ENCODE measurements at regions not wholly inside any gene's neighbourhood (a gene's known extent, or its start where the extent isn't known, plus 50 kb on each side); places are given as distances from the start of the nearest gene placed in this dataset.
"Not testable (repeated sequence)": the region's sequence is repeated elsewhere in the genome, so short reads cannot be mapped to it uniquely, and the experiment has no call there.

GRCh38 chrX:35221391-35221790 is 278.8 kb downstream of the FAM47B start:
- H3K36me3 ChIP-seq; intact Hi-C loops (cut with DNase I; ENCODE audit: low total_unique reads); H3K9me3 ChIP-seq; H3K4me3 ChIP-seq; DNase-seq; H3K27ac ChIP-seq; H3K4me1 ChIP-seq; H3K27me3 ChIP-seq (replicated peaks in 1 of 7): not testable (repeated sequence)
- WGBS, 5 donors, result 79 to 88% (median 84%) methylated on average over 14 to 26 of the region's 26 CpGs

- Histone ChIP-seq H3K27ac (no peak overlapping the region), H3K4me3 (no peak overlapping the region), H3K27me3 (replicated peaks in 1 of 7) (peaks cover 0 to 4% (median 0%) of the 10 kb centered on the region in 7 donors), H3K9me3 (no peaks in the 10 kb centered on the region), H3K36me3 (no peaks in the 10 kb centered on the region), H3K4me1 (no peaks in the 10 kb centered on the region)
- 41 to 73% (median 61%) methylated on average over 1 to 3 of the region's 3 CpGs for WGBS, 5 donors
- intact Hi-C loops (cut with DNase I; ENCODE audit: low total_unique reads), result loop anchor here (10.0 kb wide), 1 partner anchor 59 kb away; no protein-coding TSS in a partner anchor
- DNase-seq, result no peak
- TF ChIP-seq CTCF (IDR thresholded peaks at IDR 0.05 in 8 of 11, conservative IDR thresholded peaks at IDR 0.05 in 3 of 11) (no peak), POLR2A (IDR thresholded peaks at IDR 0.05) (no peak), POLR2AphosphoS5 (IDR thresholded peaks at IDR 0.05) (no peak)
Observed at GRCh38 chrX:35244088-35244741, 301.6 kb downstream of the FAM47B start.

- no peak overlapping the region for H3K4me3 ChIP-seq
- peaks cover 0 to 4% (median 0%) of the 10 kb centered on the region in 7 donors for H3K27me3 ChIP-seq (replicated peaks in 1 of 7)
- TF ChIP-seq POLR2AphosphoS5 (IDR thresholded peaks at IDR 0.05), result no peak
- no peak for TF ChIP-seq POLR2A (IDR thresholded peaks at IDR 0.05)
- TF ChIP-seq CTCF (IDR thresholded peaks at IDR 0.05 in 8 of 11, conservative IDR thresholded peaks at IDR 0.05 in 3 of 11), result no peak
- no peak for DNase-seq
- no peaks in the 10 kb centered on the region for H3K4me1 ChIP-seq
- H3K27ac ChIP-seq, result no peak overlapping the region
- intact Hi-C loops (cut with DNase I; ENCODE audit: low total_unique reads), result loop anchor here (10.0 kb wide), 1 partner anchor 60 kb away; no protein-coding TSS in a partner anchor
- no peaks in the 10 kb centered on the region for H3K9me3 ChIP-seq
- 72 to 97% (median 81%) methylated on average over 6 to 11 of the region's 11 CpGs for WGBS, 5 donors
- no peaks in the 10 kb centered on the region for H3K36me3 ChIP-seq
Observed at GRCh38 chrX:35244796-35245508, 302.4 kb downstream of the FAM47B start.

GRCh38 chrX:35251226-35251625 is 308.6 kb downstream of the FAM47B start:
- DNase-seq, result no peak
- H3K9me3 ChIP-seq, result no peaks in the 10 kb centered on the region

More at GRCh38 chrX:35251226-35251625, 308.6 kb downstream of the FAM47B start:
- no peaks in the 10 kb centered on the region for H3K4me1 ChIP-seq
- H3K27me3 ChIP-seq (replicated peaks in 1 of 7), result peaks cover 0 to 9% (median 0%) of the 10 kb centered on the region in 7 donors
- intact Hi-C loops (cut with DNase I; ENCODE audit: low total_unique reads), result no loop called here
- no peaks in the 10 kb centered on the region for H3K36me3 ChIP-seq
- TF ChIP-seq POLR2AphosphoS5 (IDR thresholded peaks at IDR 0.05), result no peak
- TF ChIP-seq POLR2A (IDR thresholded peaks at IDR 0.05), result no peak
- TF ChIP-seq CTCF (IDR thresholded peaks at IDR 0.05 in 8 of 11, conservative IDR thresholded peaks at IDR 0.05 in 3 of 11), result no peak
- H3K27ac ChIP-seq, result no peak overlapping the region
- H3K4me3 ChIP-seq, result no peak overlapping the region
- 33 to 67% (median 50%) methylated on average over 1 of the region's 1 CpG for WGBS, 5 donors
